Glutamatergic neuron (in vitro differentiated cells): ENCODE measurements at regions not wholly inside any gene's neighbourhood (a gene's known extent, or its start where the extent isn't known, plus 50 kb on each side); places are given as distances from the start of the nearest gene placed in this dataset.

Experiments used
- DNase-seq: peaks from one replicate; pipeline ENCODE4 v3.0.0; 2022
- H3K27ac Mint-ChIP-seq: one replicate; pipeline ENCODE4 v1.8.0; 2020; ENCODE audit warnings: mild to moderate bottlenecking, mixed read lengths, inconsistent platforms; ENCODE audit not compliant: unreplicated experiment
- H3K27me3 Mint-ChIP-seq: one replicate; pipeline ENCODE4 v1.8.0; 2020; ENCODE audit warnings: mild to moderate bottlenecking, moderate library complexity, mixed read lengths, inconsistent platforms; ENCODE audit not compliant: unreplicated experiment
- H3K36me3 Mint-ChIP-seq: one replicate; pipeline ENCODE4 v1.8.0; 2020; ENCODE audit warnings: mild to moderate bottlenecking, mixed read lengths, inconsistent platforms; ENCODE audit not compliant: unreplicated experiment
- H3K4me1 Mint-ChIP-seq: one replicate; pipeline ENCODE4 v1.8.0; 2020; ENCODE audit warnings: mild to moderate bottlenecking, low read depth, mixed read lengths, inconsistent platforms; ENCODE audit not compliant: unreplicated experiment
- H3K4me3 Mint-ChIP-seq: one replicate; pipeline ENCODE4 v1.8.0; 2020; ENCODE audit warnings: mild to moderate bottlenecking, mixed read lengths, inconsistent platforms; ENCODE audit not compliant: unreplicated experiment
- H3K9me3 Mint-ChIP-seq: one replicate; pipeline ENCODE4 v1.8.0; 2020; ENCODE audit warnings: mild to moderate bottlenecking, moderate library complexity, mixed read lengths, inconsistent platforms; ENCODE audit not compliant: unreplicated experiment
- CTCF ChIP-seq: fragments of 200-600 bp; sonication (generic); IDR thresholded peaks from one replicate; pipeline ENCODE4 v1.5.0; 2021; ENCODE audit not compliant: partially characterized antibody, unreplicated experiment

GRCh38 chr19:31980796-31981195 is 364.6 kb upstream of the ZNF507 start:
- no peak for DNase-seq
- TF ChIP-seq CTCF = no peak
- Mint-ChIP-seq H3K9me3 (peaks cover 2% of the 10 kb centered on the region), H3K4me1 (no peaks in the 10 kb centered on the region), H3K36me3 (no peaks in the 10 kb centered on the region), H3K27me3 (no peaks in the 10 kb centered on the region), H3K4me3 (no peak overlapping the region), H3K27ac (no peak overlapping the region)

- Mint-ChIP-seq H3K27ac (no peak overlapping the region), H3K36me3 (no peaks in the 10 kb centered on the region), H3K9me3 (peaks cover 2% of the 10 kb centered on the region), H3K27me3 (no peaks in the 10 kb centered on the region), H3K4me3 (no peak overlapping the region), H3K4me1 (no peaks in the 10 kb centered on the region)
- DNase-seq = no peak
- no peak for TF ChIP-seq CTCF
Observed at GRCh38 chr19:31981545-31981944, 363.9 kb upstream of the ZNF507 start.

- no peaks in the 10 kb centered on the region for H3K4me1 Mint-ChIP-seq
- peaks cover 5% of the 10 kb centered on the region for H3K9me3 Mint-ChIP-seq
- H3K4me3 Mint-ChIP-seq = no peak overlapping the region
- H3K27ac Mint-ChIP-seq = no peak overlapping the region
- no peaks in the 10 kb centered on the region for H3K36me3 Mint-ChIP-seq
- peaks cover 4% of the 10 kb centered on the region for H3K27me3 Mint-ChIP-seq
- no peak for TF ChIP-seq CTCF
- DNase-seq = no peak
Observed at GRCh38 chr19:31983647-31984046, 361.8 kb upstream of the ZNF507 start.

GRCh38 chr19:31985001-31985605 is 360.3 kb upstream of the ZNF507 start:
- H3K4me3 Mint-ChIP-seq = no peak overlapping the region
- no peak overlapping the region for H3K27ac Mint-ChIP-seq
- H3K27me3 Mint-ChIP-seq = peaks cover 4% of the 10 kb centered on the region
- H3K4me1 Mint-ChIP-seq = no peaks in the 10 kb centered on the region
- peaks cover 5% of the 10 kb centered on the region for H3K9me3 Mint-ChIP-seq
- TF ChIP-seq CTCF = no peak
- DNase-seq = no peak
- H3K36me3 Mint-ChIP-seq = no peaks in the 10 kb centered on the region

GRCh38 chr19:31986951-31987350 is 358.5 kb upstream of the ZNF507 start:
- no peak for DNase-seq
- Mint-ChIP-seq H3K4me1 (no peaks in the 10 kb centered on the region), H3K4me3 (no peak overlapping the region), H3K9me3 (peaks cover 3% of the 10 kb centered on the region), H3K27me3 (peaks cover 5% of the 10 kb centered on the region), H3K27ac (no peak overlapping the region), H3K36me3 (no peaks in the 10 kb centered on the region)
- TF ChIP-seq CTCF = no peak
